RWPE2 (cell line): ENCODE measurements at regions not wholly inside any gene's neighbourhood (a gene's known extent, or its start where the extent isn't known, plus 50 kb on each side); places are given as distances from the start of the nearest gene placed in this dataset.
"Not testable (repeated sequence)": the region's sequence is repeated elsewhere in the genome, so short reads cannot be mapped to it uniquely, and the experiment has no call there.

Experiments used
- ATAC-seq: fragments of 200-7000 bp; cut with Tn5 transposase; 3 replicates; pipeline ENCODE4 v1.9.1; 2021; ENCODE audit warnings: low read depth
- DNase-seq: peaks from one replicate; pipeline ENCODE4 v3.0.0-alpha.2; 2020; ENCODE audit warnings: low spot score
- H3K27ac ChIP-seq: fragments of 450-650 bp; 2 replicates; pipeline ENCODE4 v1.5.1; 2017; ENCODE audit warnings: mild to moderate bottlenecking; ENCODE audit not compliant: poor library complexity, severe bottlenecking
- H3K27me3 ChIP-seq: fragments of 250-450 bp; sonication (Bioruptor Pico); 2 replicates; pipeline ENCODE4 v1.5.1; 2021; ENCODE audit warnings: mild to moderate bottlenecking, moderate library complexity; ENCODE audit not compliant: insufficient read depth, poor library complexity, severe bottlenecking
- H3K36me3 ChIP-seq: fragments of 250-450 bp; sonication (Bioruptor Pico); 2 replicates; pipeline ENCODE4 v1.5.1; 2020; ENCODE audit warnings: low read depth, mild to moderate bottlenecking, moderate library complexity
- H3K4me1 ChIP-seq: fragments of 250-450 bp; sonication (Bioruptor Pico); 2 replicates; pipeline ENCODE4 v1.5.1; 2021; ENCODE audit warnings: mild to moderate bottlenecking, moderate library complexity; ENCODE audit not compliant: insufficient read depth, poor library complexity, severe bottlenecking
- H3K4me3 ChIP-seq: fragments of 250-450 bp; sonication (Bioruptor Pico); 2 replicates; pipeline ENCODE4 v1.5.1; 2021; ENCODE audit warnings: mild to moderate bottlenecking, moderate library complexity; ENCODE audit not compliant: severe bottlenecking
- H3K9me3 ChIP-seq: fragments of 250-450 bp; sonication (Bioruptor Pico); 2 replicates; pipeline ENCODE4 v1.5.1; 2021; ENCODE audit warnings: mild to moderate bottlenecking, moderate library complexity; ENCODE audit not compliant: severe bottlenecking
- CTCF ChIP-seq: fragments of 450-650 bp; IDR thresholded peaks from one replicate; pipeline ENCODE4 v1.5.1; 2017; ENCODE audit warnings: mild to moderate bottlenecking, moderate library complexity; ENCODE audit not compliant: poor library complexity, severe bottlenecking

DNA sequence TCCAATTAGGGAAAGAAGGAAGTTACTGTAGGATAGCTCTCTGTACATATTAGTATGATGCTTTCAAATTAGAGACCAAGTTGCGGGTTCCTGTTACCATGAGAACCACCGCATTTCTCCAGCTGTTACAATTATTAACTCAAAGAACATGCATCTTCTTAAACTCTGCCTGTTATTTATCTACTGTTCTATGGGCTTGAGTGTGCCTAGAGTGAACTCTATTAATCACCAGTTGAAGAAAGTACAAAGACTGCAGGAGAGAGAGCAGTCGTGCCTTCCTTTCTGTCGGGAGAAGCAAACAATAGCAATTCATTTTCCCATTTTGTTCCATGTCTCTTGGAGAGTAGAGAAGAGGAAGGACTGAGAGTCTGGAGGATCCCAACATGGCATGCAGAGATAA, 1071.2 kb downstream of the TYW1 start:
- no peaks in the 10 kb centered on the region for H3K27me3 ChIP-seq
- H3K9me3 ChIP-seq = no peaks in the 10 kb centered on the region
- no peak overlapping the region for H3K27ac ChIP-seq
- TF ChIP-seq CTCF = no peak
- DNase-seq = no peak
- ATAC-seq = no peak
- no peak overlapping the region for H3K4me3 ChIP-seq
- no peaks in the 10 kb centered on the region for H3K36me3 ChIP-seq
- no peaks in the 10 kb centered on the region for H3K4me1 ChIP-seq

DNA sequence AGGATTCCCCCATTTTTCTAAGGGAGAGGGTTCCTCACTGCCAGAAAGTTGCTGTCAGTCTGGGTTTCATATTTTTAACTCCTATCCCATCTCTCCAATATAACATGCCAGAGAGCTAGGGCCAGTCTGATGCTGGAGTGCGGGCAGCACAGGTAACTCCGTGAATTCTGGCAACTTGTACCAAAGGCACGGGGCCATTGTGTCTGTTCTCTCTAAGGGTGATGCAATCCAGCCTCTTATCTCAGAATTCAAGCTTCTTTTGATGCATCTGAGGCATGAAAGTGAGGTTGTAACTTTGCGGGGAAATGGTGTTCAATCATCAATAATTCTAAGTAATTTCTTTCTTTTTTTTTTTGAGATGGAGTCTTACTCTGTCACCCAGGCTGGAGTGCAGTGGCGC, 1074.4 kb downstream of the TYW1 start:
- Histone ChIP-seq H3K27ac (no peak overlapping the region), H3K4me1 (no peaks in the 10 kb centered on the region), H3K27me3 (no peaks in the 10 kb centered on the region), H3K36me3 (no peaks in the 10 kb centered on the region), H3K9me3 (no peaks in the 10 kb centered on the region), H3K4me3 (no peak overlapping the region)
- DNase-seq (no peak), ATAC-seq (no peak)
- TF ChIP-seq CTCF = no peak

GRCh38 chr7:68073701-68074100, 1077.1 kb downstream of the TYW1 start:
- no peak for TF ChIP-seq CTCF

DNA sequence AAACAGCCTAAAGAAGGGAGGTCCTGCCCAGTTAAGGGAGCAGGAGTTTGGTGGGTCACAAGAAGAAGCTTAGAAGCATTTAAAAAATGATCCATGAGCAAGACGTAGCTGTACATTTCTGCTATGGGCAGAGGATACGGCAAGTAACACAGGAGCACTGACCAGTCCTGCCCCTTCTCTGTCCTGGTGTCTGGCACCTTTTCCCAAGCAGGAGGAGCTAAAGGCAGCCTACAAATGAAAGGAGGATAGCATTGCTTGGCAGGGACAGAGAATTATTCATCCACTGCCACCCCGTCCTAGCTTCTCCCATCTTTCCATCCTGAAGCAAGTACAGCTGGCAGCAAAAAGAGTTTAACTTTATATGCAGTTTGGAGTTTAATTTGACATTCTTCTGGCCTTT, 1077.6 kb downstream of the TYW1 start:
- ATAC-seq (no peak), DNase-seq (no peak)
- TF ChIP-seq CTCF = no peak
- H3K9me3 ChIP-seq = no peaks in the 10 kb centered on the region
- H3K4me3 ChIP-seq = no peak overlapping the region
- no peaks in the 10 kb centered on the region for H3K27me3 ChIP-seq
- no peak overlapping the region for H3K27ac ChIP-seq
- no peaks in the 10 kb centered on the region for H3K4me1 ChIP-seq
- no peaks in the 10 kb centered on the region for H3K36me3 ChIP-seq

More at GRCh38 chr7:68073701-68074100, 1077.1 kb downstream of the TYW1 start:
- no peak overlapping the region for H3K27ac ChIP-seq
- H3K9me3 ChIP-seq = no peaks in the 10 kb centered on the region
- no peaks in the 10 kb centered on the region for H3K36me3 ChIP-seq
- DNase-seq (no peak), ATAC-seq (no peak)
- H3K4me3 ChIP-seq = no peak overlapping the region
- no peaks in the 10 kb centered on the region for H3K27me3 ChIP-seq
- H3K4me1 ChIP-seq = no peaks in the 10 kb centered on the region

- Histone ChIP-seq H3K9me3 (no peaks in the 10 kb centered on the region), H3K4me1 (no peaks in the 10 kb centered on the region)
Measured at GRCh38 chr7:68078157-68078710, 1081.6 kb downstream of the TYW1 start.

GRCh38 chr7:68082066-68082960, 1085.7 kb downstream of the TYW1 start:
- not testable (repeated sequence) for H3K27me3 ChIP-seq, H3K9me3 ChIP-seq, H3K36me3 ChIP-seq, DNase-seq, H3K4me3 ChIP-seq, ATAC-seq, H3K4me1 ChIP-seq, H3K27ac ChIP-seq

More at GRCh38 chr7:68078157-68078710, 1081.6 kb downstream of the TYW1 start:
- no peak for ATAC-seq
- H3K27ac ChIP-seq = no peak overlapping the region
- no peak for DNase-seq
- H3K36me3 ChIP-seq = no peaks in the 10 kb centered on the region
- H3K27me3 ChIP-seq = no peaks in the 10 kb centered on the region
- no peak for TF ChIP-seq CTCF
- H3K4me3 ChIP-seq = no peak overlapping the region
